ENCODE measurements at regions not wholly inside any gene's neighbourhood (a gene's known extent, or its start where the extent isn't known, plus 50 kb on each side); places are given as distances from the start of the nearest gene placed in this dataset.
"Not testable (repeated sequence)": the region's sequence is repeated elsewhere in the genome, so short reads cannot be mapped to it uniquely, and the experiment has no call there.

GRCh38 chr19:31821346-31821745 is 472.1 kb upstream of the TSHZ3 start:
- DNase-seq, result no peak

- no peak for DNase-seq
Measured at GRCh38 chr19:31825134-31826094, 476.2 kb upstream of the TSHZ3 start.

GRCh38 chr19:31826325-31826724 is 477.1 kb upstream of the TSHZ3 start:
- DNase-seq, result no peak

- no peak for DNase-seq
Measured at GRCh38 chr19:31831421-31832175, 482.4 kb upstream of the TSHZ3 start.

GRCh38 chr19:31832176-31832548 is 482.9 kb upstream of the TSHZ3 start:
- DNase-seq, result no peak

GRCh38 chr19:31834070-31834469 is 484.8 kb upstream of the TSHZ3 start:
- no peak for DNase-seq

GRCh38 chr19:31838163-31838815 is 489.1 kb upstream of the TSHZ3 start:
- no peak for DNase-seq

- DNase-seq, result no peak
Measured at GRCh38 chr19:31840371-31840770, 491.1 kb upstream of the TSHZ3 start.

GRCh38 chr19:31841755-31842154 is 492.5 kb upstream of the TSHZ3 start:
- DNase-seq, result no peak

- DNase-seq, result no peak
Measured at GRCh38 chr19:31863122-31863521, 482.3 kb upstream of the ZNF507 start.

GRCh38 chr19:31874313-31874712 is 471.1 kb upstream of the ZNF507 start:
- no peak for DNase-seq

- no peak for DNase-seq
Measured at GRCh38 chr19:31875591-31875990, 469.8 kb upstream of the ZNF507 start.

GRCh38 chr19:31880283-31880682 is 465.1 kb upstream of the ZNF507 start:
- DNase-seq, result no peak

- DNase-seq, result no peak
Measured at GRCh38 chr19:31881988-31882387, 463.4 kb upstream of the ZNF507 start.

GRCh38 chr19:31882709-31883108 is 462.7 kb upstream of the ZNF507 start:
- no peak for DNase-seq

GRCh38 chr19:31883296-31883990 is 462.0 kb upstream of the ZNF507 start:
- no peak for DNase-seq

GRCh38 chr19:31885280-31885853 is 460.0 kb upstream of the ZNF507 start:
- no peak for DNase-seq

GRCh38 chr19:31890230-31890629 is 455.2 kb upstream of the ZNF507 start:
- DNase-seq, result no peak

GRCh38 chr19:31892060-31892459 is 453.4 kb upstream of the ZNF507 start:
- no peak for DNase-seq

GRCh38 chr19:31893491-31893890 is 451.9 kb upstream of the ZNF507 start:
- DNase-seq, result not testable (repeated sequence)

- no peak for DNase-seq
Measured at GRCh38 chr19:31894451-31894850, 451.0 kb upstream of the ZNF507 start.

- no peak for DNase-seq
Measured at GRCh38 chr19:31897292-31897691, 448.1 kb upstream of the ZNF507 start.

Measured in T-helper 9 cell (primary cell).